ENCODE measurements at regions not wholly inside any gene's neighbourhood (a gene's known extent, or its start where the extent isn't known, plus 50 kb on each side); places are given as distances from the start of the nearest gene placed in this dataset.
"Not testable (repeated sequence)": the region's sequence is repeated elsewhere in the genome, so short reads cannot be mapped to it uniquely, and the experiment has no call there.

DNA sequence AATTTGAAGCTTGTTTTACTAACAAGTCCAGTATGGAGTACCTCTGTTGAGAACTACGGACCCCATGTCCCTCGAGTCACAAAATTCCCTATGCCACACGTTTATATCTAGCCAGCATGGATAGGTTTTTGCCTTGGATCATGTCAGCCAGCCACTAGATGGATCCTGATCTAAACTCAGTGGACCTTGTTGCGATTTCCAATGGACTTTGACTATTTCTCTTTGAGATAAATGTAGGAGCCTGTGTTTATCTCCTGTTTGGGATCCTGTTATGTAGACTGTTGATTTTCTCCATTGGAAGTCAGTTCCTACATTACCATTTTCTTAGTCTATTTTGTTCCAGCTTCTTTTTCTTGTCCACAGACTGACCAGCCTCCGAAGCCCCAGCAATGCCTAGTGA lies 127.1 kb upstream of the BMAL1 start:
- Histone ChIP-seq H3K36me3 (no peaks in the 10 kb centered on the region), H3K27ac (no peak overlapping the region), H3K27me3 (no peaks in the 10 kb centered on the region), H3K4me3 (ENCODE audit: low read depth in 1 of 2, low read length in 1 of 2) (no peak overlapping the region), H3K4me1 (ENCODE audit: control insufficient read depth in 1 of 2, insufficient read depth in 1 of 2, low read depth in 1 of 2, low read length in 1 of 2) (no peaks in the 10 kb centered on the region), H3K9me3 (no peaks in the 10 kb centered on the region)
- TF ChIP-seq, protein P1, sequence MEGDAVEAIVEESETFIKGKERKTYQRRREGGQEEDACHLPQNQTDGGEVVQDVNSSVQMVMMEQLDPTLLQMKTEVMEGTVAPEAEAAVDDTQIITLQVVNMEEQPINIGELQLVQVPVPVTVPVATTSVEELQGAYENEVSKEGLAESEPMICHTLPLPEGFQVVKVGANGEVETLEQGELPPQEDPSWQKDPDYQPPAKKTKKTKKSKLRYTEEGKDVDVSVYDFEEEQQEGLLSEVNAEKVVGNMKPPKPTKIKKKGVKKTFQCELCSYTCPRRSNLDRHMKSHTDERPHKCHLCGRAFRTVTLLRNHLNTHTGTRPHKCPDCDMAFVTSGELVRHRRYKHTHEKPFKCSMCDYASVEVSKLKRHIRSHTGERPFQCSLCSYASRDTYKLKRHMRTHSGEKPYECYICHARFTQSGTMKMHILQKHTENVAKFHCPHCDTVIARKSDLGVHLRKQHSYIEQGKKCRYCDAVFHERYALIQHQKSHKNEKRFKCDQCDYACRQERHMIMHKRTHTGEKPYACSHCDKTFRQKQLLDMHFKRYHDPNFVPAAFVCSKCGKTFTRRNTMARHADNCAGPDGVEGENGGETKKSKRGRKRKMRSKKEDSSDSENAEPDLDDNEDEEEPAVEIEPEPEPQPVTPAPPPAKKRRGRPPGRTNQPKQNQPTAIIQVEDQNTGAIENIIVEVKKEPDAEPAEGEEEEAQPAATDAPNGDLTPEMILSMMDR (IDR thresholded peaks at IDR 0.05): no peak

DNA sequence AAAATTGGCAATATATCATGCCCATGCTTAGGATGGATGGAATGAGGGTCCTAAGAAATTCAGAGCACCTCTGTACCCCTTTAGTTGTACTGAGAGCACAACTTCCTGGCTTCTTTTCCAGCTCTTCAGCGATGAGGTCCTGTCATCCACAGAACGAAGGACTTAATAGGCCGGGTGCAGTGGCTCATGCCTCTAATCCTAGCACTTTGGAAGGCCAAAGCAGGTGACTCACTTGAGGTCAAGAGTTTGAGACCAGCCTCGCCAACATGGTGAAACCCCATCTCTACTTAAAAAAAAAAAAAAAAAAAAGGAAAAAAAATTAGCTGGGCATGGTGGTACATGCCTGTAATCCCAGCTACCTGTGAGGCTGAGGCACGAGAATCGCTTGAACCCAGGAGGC lies 125.3 kb upstream of the BMAL1 start:
- no peaks in the 10 kb centered on the region for H3K36me3 ChIP-seq
- H3K4me1 ChIP-seq (ENCODE audit: control insufficient read depth in 1 of 2, insufficient read depth in 1 of 2, low read depth in 1 of 2, low read length in 1 of 2): no peaks in the 10 kb centered on the region
- H3K27me3 ChIP-seq: no peaks in the 10 kb centered on the region
- no peak overlapping the region for H3K4me3 ChIP-seq (ENCODE audit: low read depth in 1 of 2, low read length in 1 of 2)
- no peaks in the 10 kb centered on the region for H3K9me3 ChIP-seq
- no peak overlapping the region for H3K27ac ChIP-seq
- TF ChIP-seq, protein P1 (IDR thresholded peaks at IDR 0.05): no peak

DNA sequence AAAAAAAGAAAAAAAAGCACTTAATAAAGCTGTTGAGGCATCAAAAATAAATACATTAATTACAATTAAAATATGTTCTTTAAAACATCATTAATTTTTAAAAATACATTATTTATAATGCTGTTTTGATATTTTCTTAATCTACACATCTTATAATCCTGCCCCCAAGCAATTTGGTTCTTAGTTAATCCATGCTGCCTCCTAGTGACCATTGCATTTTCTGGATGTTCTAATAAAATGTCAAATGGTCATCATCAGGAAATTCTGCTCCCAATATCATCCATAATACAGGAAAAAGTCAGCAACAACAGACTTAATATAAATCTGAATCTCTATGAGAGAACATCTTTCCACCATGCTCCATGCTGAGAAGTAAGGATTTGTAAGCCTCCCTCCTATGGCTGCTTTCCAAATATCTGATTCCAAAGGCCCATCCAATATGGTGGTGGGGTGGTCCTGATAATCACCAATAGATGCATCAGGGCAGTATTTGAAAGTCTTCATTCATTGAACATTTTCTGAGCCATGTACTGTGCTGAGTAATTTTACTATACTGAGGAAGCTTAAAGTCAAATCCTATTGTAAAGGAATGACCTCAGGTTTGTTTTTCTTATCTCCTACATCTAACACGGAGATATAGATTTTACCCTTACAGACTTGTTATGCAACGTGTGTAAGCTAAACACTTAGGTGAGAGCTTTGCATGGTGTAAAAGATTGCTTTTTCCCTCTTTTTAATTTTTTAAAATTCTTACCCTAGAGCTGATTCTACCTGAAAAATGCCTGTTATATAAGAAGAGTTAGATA lies 124.7 kb upstream of the BMAL1 start:
- no peak overlapping the region for H3K27ac ChIP-seq
- H3K4me1 ChIP-seq (ENCODE audit: control insufficient read depth in 1 of 2, insufficient read depth in 1 of 2, low read depth in 1 of 2, low read length in 1 of 2): no peaks in the 10 kb centered on the region
- no peaks in the 10 kb centered on the region for H3K9me3 ChIP-seq
- H3K4me3 ChIP-seq (ENCODE audit: low read depth in 1 of 2, low read length in 1 of 2): no peak overlapping the region
- H3K36me3 ChIP-seq: no peaks in the 10 kb centered on the region
- TF ChIP-seq, protein P1 (IDR thresholded peaks at IDR 0.05): no peak
- H3K27me3 ChIP-seq: no peaks in the 10 kb centered on the region

GRCh38 chr11:13154374-13154773 lies 123.2 kb upstream of the BMAL1 start:
- not testable (repeated sequence) for H3K27ac ChIP-seq; H3K4me1 ChIP-seq (ENCODE audit: control insufficient read depth in 1 of 2, insufficient read depth in 1 of 2, low read depth in 1 of 2, low read length in 1 of 2); H3K27me3 ChIP-seq; H3K36me3 ChIP-seq; H3K9me3 ChIP-seq; H3K4me3 ChIP-seq (ENCODE audit: low read depth in 1 of 2, low read length in 1 of 2)

DNA sequence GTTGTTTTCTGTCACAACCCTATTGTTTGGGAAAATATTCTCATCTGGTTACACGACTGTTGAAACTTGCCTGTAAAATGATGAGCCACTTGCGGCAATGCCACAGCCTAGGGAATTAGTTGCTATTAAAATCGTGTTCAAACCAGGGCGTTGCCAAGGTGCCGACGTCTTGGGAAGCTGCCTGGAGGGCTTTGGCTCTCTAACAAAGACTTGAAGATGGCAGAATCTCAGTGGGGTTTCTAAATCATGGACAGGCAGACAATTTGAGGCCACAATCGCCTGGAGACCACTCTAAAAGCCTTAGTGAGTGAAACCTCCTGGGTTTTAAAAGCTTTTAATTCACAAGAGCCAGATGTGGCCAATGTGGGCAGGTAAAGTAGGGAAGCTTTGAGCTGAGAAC lies 117.2 kb upstream of the BMAL1 start:
- Histone ChIP-seq H3K36me3 (no peaks in the 10 kb centered on the region), H3K9me3 (no peaks in the 10 kb centered on the region), H3K4me1 (ENCODE audit: control insufficient read depth in 1 of 2, insufficient read depth in 1 of 2, low read depth in 1 of 2, low read length in 1 of 2) (no peaks in the 10 kb centered on the region), H3K27ac (no peak overlapping the region), H3K4me3 (ENCODE audit: low read depth in 1 of 2, low read length in 1 of 2) (no peak overlapping the region), H3K27me3 (peaks cover 19% of the 10 kb centered on the region)
- TF ChIP-seq, protein P1 (IDR thresholded peaks at IDR 0.05): no peak

DNA sequence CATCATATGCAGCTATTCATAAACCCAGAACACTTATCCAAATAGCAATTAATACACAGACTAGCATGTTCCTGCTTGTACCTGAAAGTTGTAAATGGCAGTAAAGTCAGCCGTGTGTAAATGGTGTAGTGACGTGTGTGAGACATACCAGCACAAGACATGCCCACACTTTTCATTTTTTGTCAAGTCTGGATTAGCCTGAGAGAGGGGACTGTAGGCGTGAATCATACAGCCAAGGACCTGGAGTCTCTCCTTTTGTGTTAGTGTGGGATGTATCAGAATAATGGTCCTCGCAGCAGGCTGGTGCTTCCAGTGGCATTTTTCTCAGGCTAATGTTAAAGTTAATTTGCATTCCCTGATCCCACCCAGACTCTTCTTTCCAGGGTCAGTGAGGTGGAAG lies 116.8 kb upstream of the BMAL1 start:
- Histone ChIP-seq H3K27me3 (peaks cover 19% of the 10 kb centered on the region), H3K4me3 (ENCODE audit: low read depth in 1 of 2, low read length in 1 of 2) (no peak overlapping the region), H3K27ac (no peak overlapping the region), H3K4me1 (ENCODE audit: control insufficient read depth in 1 of 2, insufficient read depth in 1 of 2, low read depth in 1 of 2, low read length in 1 of 2) (no peaks in the 10 kb centered on the region), H3K9me3 (no peaks in the 10 kb centered on the region), H3K36me3 (no peaks in the 10 kb centered on the region)
- TF ChIP-seq, protein P1 (IDR thresholded peaks at IDR 0.05): no peak

All from neutrophil (primary cell).